NCI-H460 (cell line): ENCODE measurements at regions not wholly inside any gene's neighbourhood (a gene's known extent, or its start where the extent isn't known, plus 50 kb on each side); places are given as distances from the start of the nearest gene placed in this dataset.
"Not testable (repeated sequence)": the region's sequence is repeated elsewhere in the genome, so short reads cannot be mapped to it uniquely, and the experiment has no call there.

Experiments used
- DNase-seq: peaks from one replicate; pipeline ENCODE4 v3.0.0-alpha.2; 2016; ENCODE audit warnings: low read depth; ENCODE audit errors: extremely low read depth

- no peak for DNase-seq
These were observed 99.8 kb upstream of the TEX13D start for GRCh38 chrX:124232523-124233201.

GRCh38 chrX:124234348-124234747 is 98.1 kb upstream of the TEX13D start:
- no peak for DNase-seq

GRCh38 chrX:124238268-124238667 is 94.2 kb upstream of the TEX13D start:
- DNase-seq: no peak

GRCh38 chrX:124239324-124239723 is 93.1 kb upstream of the TEX13D start:
- DNase-seq: no peak

- DNase-seq: no peak
These were observed 92.5 kb upstream of the TEX13D start for GRCh38 chrX:124239911-124240310.

GRCh38 chrX:124240422-124240821 is 92.0 kb upstream of the TEX13D start:
- DNase-seq: no peak

GRCh38 chrX:124242131-124242530 is 90.3 kb upstream of the TEX13D start:
- no peak for DNase-seq

GRCh38 chrX:124249345-124249744 is 83.1 kb upstream of the TEX13D start:
- DNase-seq: no peak

- DNase-seq: no peak
These were observed 81.5 kb upstream of the TEX13D start for GRCh38 chrX:124250835-124251437.

GRCh38 chrX:124254611-124255010 is 77.8 kb upstream of the TEX13D start:
- DNase-seq: no peak

- no peak for DNase-seq
These were observed 76.2 kb upstream of the TEX13D start for GRCh38 chrX:124256216-124256615.

GRCh38 chrX:124256629-124257380 is 75.7 kb upstream of the TEX13D start:
- no peak for DNase-seq

GRCh38 chrX:124257924-124258702 is 74.3 kb upstream of the TEX13D start:
- no peak for DNase-seq

- no peak for DNase-seq
These were observed 71.6 kb upstream of the TEX13D start for GRCh38 chrX:124260845-124261244.

- no peak for DNase-seq
These were observed 68.7 kb upstream of the TEX13D start for GRCh38 chrX:124263743-124264142.

- DNase-seq: no peak
These were observed 64.4 kb upstream of the TEX13D start for GRCh38 chrX:124268099-124268498.

- DNase-seq: no peak
These were observed 62.6 kb upstream of the TEX13D start for GRCh38 chrX:124269881-124270280.

- DNase-seq: not testable (repeated sequence)
These were observed 60.9 kb upstream of the TEX13D start for GRCh38 chrX:124271599-124271998.

- no peak for DNase-seq
These were observed 60.0 kb upstream of the TEX13D start for GRCh38 chrX:124272370-124272982.

- no peak for DNase-seq
These were observed 57.9 kb upstream of the TEX13D start for GRCh38 chrX:124274438-124275181.
